SK-N-SH treated with all-trans-retinoic acid at 6 μM for 48 hours (cell line): ENCODE measurements at regions not wholly inside any gene's neighbourhood (a gene's known extent, or its start where the extent isn't known, plus 50 kb on each side); places are given as distances from the start of the nearest gene placed in this dataset.

Source experiments
- ATAC-seq: fragments of 200-7000 bp; cut with Tn5 transposase; 3 replicates; pipeline ENCODE4 v1.9.1; 2020; ENCODE audit warnings: mild to moderate bottlenecking, moderate library complexity
- ARNTL ChIP-seq: fragments of 450-650 bp; formaldehyde crosslinking; IDR thresholded peaks from 2 replicates; pipeline ENCODE4 v1.5.0; 2020; ENCODE audit warnings: low read depth, mild to moderate bottlenecking, moderate library complexity, borderline replicate concordance
- BACH2 ChIP-seq: fragments of 250-450 bp; sonication (Bioruptor Pico); IDR thresholded peaks from 2 replicates; pipeline ENCODE4 v1.9.0; 2021; ENCODE audit warnings: mild to moderate bottlenecking, borderline replicate concordance
- ESRRG ChIP-seq: fragments of 250-450 bp; sonication (Bioruptor Pico); IDR thresholded peaks from 2 replicates; pipeline ENCODE4 v1.6.1; 2021; ENCODE audit warnings: mild to moderate bottlenecking
- GLIS3 ChIP-seq: fragments of 250-450 bp; sonication (Bioruptor Pico); IDR thresholded peaks from 2 replicates; pipeline ENCODE4 v1.5.0; 2020; ENCODE audit warnings: mild to moderate bottlenecking, moderate library complexity
- PPARA ChIP-seq: fragments of 250-450 bp; sonication (Bioruptor Pico); IDR thresholded peaks from 2 replicates; pipeline ENCODE4 v1.5.0; 2020; ENCODE audit warnings: mild to moderate bottlenecking, borderline replicate concordance
- RARB ChIP-seq: fragments of 250-450 bp; sonication (Bioruptor Pico); IDR thresholded peaks from 2 replicates; pipeline ENCODE4 v1.8.0; 2021; ENCODE audit warnings: mild to moderate bottlenecking, moderate library complexity
- SNAI2 ChIP-seq: fragments of 250-450 bp; sonication (Bioruptor Pico); IDR thresholded peaks from 2 replicates; pipeline ENCODE4 v1.5.0; 2020; ENCODE audit warnings: mild to moderate bottlenecking, moderate library complexity
- TCF4 ChIP-seq: fragments of 250-450 bp; sonication (Bioruptor Pico); IDR thresholded peaks from 2 replicates; pipeline ENCODE4 v1.8.0; 2021; ENCODE audit warnings: mild to moderate bottlenecking, moderate library complexity, borderline replicate concordance
- ZC3H10 ChIP-seq: fragments of 250-450 bp; sonication (Bioruptor Pico); IDR thresholded peaks from 2 replicates; pipeline ENCODE4 v1.5.1; 2021; ENCODE audit warnings: mild to moderate bottlenecking, moderate library complexity
- ZFP3 ChIP-seq: fragments of 250-450 bp; sonication (Bioruptor Pico); IDR thresholded peaks from 2 replicates; pipeline ENCODE4 v1.5.0; 2020; ENCODE audit warnings: mild to moderate bottlenecking, moderate library complexity
- ZFP30 ChIP-seq: fragments of 450-650 bp; formaldehyde crosslinking; IDR thresholded peaks from 2 replicates; pipeline ENCODE4 v1.5.0; 2022; ENCODE audit warnings: mild to moderate bottlenecking, moderate library complexity
- ZNF565 ChIP-seq: fragments of 450-650 bp; formaldehyde crosslinking; conservative IDR thresholded peaks from 2 replicates; pipeline ENCODE4 v1.5.0; 2020; ENCODE audit warnings: low read depth, mild to moderate bottlenecking, moderate library complexity
- ZNF70 ChIP-seq: fragments of 450-650 bp; formaldehyde crosslinking; IDR thresholded peaks from 2 replicates; pipeline ENCODE4 v1.5.0; 2020; ENCODE audit warnings: mild to moderate bottlenecking, moderate library complexity
- TF ChIP-seq, protein P1 (sequence below): fragments of 250-450 bp; sonication (Bioruptor Pico); IDR thresholded peaks from 2 replicates; pipeline ENCODE4 v1.8.0; 2021; ENCODE audit warnings: low read depth, mild to moderate bottlenecking, moderate library complexity, borderline replicate concordance
- TF ChIP-seq, protein P2 (sequence below): fragments of 250-450 bp; sonication (Bioruptor Pico); IDR thresholded peaks from 2 replicates; pipeline ENCODE4 v1.5.1; 2020; ENCODE audit warnings: low read depth, mild to moderate bottlenecking, moderate library complexity
- TF ChIP-seq, protein P3 (sequence below): fragments of 250-450 bp; sonication (Bioruptor Pico); IDR thresholded peaks from 2 replicates; pipeline ENCODE4 v1.5.0; 2020; ENCODE audit warnings: mild to moderate bottlenecking, moderate library complexity
- TF ChIP-seq, protein P4 (sequence below): fragments of 250-450 bp; sonication (Bioruptor Pico); IDR thresholded peaks from 2 replicates; pipeline ENCODE4 v1.8.0; 2020; ENCODE audit warnings: mild to moderate bottlenecking, moderate library complexity, borderline replicate concordance
- TF ChIP-seq, protein P5 (sequence below): fragments of 250-450 bp; sonication (Bioruptor Pico); IDR thresholded peaks from 2 replicates; pipeline ENCODE4 v1.5.1; 2021; ENCODE audit warnings: mild to moderate bottlenecking, moderate library complexity

DNA sequence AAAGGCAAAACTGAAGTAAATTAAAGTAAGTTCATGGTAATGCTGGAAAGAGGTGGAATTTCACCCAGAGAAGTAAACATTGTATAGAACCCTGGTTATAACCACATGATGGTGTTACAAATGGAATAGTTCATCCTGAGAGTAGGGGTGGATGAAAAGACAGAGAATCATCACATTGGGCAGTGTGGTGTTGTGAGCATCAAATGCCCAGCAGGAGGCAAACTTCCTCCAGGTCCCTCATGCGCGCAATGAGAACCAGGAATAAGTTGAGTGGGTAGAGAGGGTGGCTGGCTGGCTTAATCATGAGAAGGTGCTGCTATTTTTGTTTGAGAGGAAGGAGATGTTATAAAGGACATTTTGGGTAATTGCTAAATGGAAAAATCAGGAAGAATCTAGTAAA lies 163.3 kb upstream of the HMHB1 start:
- TF ChIP-seq SNAI2 (CRISPR knock-in tag) = no peak
- ATAC-seq = no peak

DNA sequence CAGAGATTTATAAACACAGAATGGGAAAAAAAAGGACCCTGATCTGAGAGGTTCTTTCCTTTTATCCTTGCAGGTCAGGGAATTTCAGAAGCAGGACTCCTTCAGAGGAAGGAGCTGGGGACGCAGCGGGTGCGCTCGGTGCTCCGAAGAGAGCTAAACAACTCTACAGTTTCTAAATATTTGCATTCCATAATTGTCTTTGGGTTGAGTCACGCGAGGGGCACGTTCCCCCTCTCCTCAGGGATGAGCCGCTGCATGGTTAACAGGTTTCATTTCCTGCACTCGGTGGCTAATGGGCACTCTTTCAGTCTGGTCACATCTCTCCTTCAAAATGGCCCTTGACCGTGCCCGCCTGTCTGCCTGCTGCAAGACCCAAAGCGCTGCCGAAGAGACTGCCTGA lies 165.0 kb upstream of the HMHB1 start:
- no peak for ATAC-seq
- TF ChIP-seq ZFP30 (no peak), ESRRG (no peak), PPARA (no peak), GLIS3 (no peak), ZNF70 (CRISPR knock-in tag) (no peak), TCF4 (no peak), RARB (CRISPR knock-in tag) (no peak), SNAI2 (CRISPR knock-in tag) (no peak), ZNF565 (CRISPR knock-in tag) (no peak)
- TF ChIP-seq, protein P1, sequence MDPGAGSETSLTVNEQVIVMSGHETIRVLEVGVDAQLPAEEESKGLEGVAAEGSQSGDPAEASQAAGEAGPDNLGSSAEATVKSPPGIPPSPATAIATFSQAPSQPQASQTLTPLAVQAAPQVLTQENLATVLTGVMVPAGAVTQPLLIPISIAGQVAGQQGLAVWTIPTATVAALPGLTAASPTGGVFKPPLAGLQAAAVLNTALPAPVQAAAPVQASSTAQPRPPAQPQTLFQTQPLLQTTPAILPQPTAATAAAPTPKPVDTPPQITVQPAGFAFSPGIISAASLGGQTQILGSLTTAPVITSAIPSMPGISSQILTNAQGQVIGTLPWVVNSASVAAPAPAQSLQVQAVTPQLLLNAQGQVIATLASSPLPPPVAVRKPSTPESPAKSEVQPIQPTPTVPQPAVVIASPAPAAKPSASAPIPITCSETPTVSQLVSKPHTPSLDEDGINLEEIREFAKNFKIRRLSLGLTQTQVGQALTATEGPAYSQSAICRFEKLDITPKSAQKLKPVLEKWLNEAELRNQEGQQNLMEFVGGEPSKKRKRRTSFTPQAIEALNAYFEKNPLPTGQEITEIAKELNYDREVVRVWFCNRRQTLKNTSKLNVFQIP = no peak
- TF ChIP-seq, protein P2, sequence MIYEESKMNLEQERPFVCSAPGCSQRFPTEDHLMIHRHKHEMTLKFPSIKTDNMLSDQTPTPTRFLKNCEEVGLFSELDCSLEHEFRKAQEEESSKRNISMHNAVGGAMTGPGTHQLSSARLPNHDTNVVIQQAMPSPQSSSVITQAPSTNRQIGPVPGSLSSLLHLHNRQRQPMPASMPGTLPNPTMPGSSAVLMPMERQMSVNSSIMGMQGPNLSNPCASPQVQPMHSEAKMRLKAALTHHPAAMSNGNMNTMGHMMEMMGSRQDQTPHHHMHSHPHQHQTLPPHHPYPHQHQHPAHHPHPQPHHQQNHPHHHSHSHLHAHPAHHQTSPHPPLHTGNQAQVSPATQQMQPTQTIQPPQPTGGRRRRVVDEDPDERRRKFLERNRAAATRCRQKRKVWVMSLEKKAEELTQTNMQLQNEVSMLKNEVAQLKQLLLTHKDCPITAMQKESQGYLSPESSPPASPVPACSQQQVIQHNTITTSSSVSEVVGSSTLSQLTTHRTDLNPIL (CRISPR knock-in tag) = no peak
- TF ChIP-seq, protein P3, sequence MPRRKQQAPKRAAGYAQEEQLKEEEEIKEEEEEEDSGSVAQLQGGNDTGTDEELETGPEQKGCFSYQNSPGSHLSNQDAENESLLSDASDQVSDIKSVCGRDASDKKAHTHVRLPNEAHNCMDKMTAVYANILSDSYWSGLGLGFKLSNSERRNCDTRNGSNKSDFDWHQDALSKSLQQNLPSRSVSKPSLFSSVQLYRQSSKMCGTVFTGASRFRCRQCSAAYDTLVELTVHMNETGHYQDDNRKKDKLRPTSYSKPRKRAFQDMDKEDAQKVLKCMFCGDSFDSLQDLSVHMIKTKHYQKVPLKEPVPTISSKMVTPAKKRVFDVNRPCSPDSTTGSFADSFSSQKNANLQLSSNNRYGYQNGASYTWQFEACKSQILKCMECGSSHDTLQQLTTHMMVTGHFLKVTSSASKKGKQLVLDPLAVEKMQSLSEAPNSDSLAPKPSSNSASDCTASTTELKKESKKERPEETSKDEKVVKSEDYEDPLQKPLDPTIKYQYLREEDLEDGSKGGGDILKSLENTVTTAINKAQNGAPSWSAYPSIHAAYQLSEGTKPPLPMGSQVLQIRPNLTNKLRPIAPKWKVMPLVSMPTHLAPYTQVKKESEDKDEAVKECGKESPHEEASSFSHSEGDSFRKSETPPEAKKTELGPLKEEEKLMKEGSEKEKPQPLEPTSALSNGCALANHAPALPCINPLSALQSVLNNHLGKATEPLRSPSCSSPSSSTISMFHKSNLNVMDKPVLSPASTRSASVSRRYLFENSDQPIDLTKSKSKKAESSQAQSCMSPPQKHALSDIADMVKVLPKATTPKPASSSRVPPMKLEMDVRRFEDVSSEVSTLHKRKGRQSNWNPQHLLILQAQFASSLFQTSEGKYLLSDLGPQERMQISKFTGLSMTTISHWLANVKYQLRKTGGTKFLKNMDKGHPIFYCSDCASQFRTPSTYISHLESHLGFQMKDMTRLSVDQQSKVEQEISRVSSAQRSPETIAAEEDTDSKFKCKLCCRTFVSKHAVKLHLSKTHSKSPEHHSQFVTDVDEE (CRISPR knock-in tag) = no peak
- TF ChIP-seq, protein P4, sequence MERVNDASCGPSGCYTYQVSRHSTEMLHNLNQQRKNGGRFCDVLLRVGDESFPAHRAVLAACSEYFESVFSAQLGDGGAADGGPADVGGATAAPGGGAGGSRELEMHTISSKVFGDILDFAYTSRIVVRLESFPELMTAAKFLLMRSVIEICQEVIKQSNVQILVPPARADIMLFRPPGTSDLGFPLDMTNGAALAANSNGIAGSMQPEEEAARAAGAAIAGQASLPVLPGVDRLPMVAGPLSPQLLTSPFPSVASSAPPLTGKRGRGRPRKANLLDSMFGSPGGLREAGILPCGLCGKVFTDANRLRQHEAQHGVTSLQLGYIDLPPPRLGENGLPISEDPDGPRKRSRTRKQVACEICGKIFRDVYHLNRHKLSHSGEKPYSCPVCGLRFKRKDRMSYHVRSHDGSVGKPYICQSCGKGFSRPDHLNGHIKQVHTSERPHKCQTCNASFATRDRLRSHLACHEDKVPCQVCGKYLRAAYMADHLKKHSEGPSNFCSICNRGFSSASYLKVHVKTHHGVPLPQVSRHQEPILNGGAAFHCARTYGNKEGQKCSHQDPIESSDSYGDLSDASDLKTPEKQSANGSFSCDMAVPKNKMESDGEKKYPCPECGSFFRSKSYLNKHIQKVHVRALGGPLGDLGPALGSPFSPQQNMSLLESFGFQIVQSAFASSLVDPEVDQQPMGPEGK (CRISPR knock-in tag) = no peak
- TF ChIP-seq, all 23 proteins: peak for 0

DNA sequence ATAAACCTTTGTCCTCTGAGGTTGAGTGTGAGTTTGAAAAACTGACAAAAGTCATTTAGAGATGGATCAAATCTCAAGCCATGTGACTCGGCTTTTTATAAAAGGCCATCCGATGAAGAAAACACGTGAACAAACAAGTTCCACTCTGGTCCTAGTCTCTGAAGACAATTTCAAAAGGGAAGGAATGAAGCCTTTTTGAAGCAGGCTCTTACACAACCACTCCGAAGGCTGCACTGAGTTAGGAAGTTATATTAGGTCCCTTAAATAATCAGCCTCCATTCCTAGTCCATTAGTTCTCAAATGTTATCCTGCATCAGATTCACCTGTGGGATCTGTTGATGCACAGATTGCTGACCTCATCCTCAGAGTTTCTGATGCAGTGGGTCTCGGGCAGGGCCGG lies 166.6 kb upstream of the HMHB1 start:
- no peak for ATAC-seq
- TF ChIP-seq ARNTL (CRISPR knock-in tag) (no peak), ZNF565 (CRISPR knock-in tag) (no peak), ESRRG (no peak), ZFP3 (CRISPR knock-in tag) (no peak), BACH2 (CRISPR knock-in tag) (no peak), ZC3H10 (CRISPR knock-in tag) (no peak)
- TF ChIP-seq, protein P1 = no peak
- TF ChIP-seq, protein P5, sequence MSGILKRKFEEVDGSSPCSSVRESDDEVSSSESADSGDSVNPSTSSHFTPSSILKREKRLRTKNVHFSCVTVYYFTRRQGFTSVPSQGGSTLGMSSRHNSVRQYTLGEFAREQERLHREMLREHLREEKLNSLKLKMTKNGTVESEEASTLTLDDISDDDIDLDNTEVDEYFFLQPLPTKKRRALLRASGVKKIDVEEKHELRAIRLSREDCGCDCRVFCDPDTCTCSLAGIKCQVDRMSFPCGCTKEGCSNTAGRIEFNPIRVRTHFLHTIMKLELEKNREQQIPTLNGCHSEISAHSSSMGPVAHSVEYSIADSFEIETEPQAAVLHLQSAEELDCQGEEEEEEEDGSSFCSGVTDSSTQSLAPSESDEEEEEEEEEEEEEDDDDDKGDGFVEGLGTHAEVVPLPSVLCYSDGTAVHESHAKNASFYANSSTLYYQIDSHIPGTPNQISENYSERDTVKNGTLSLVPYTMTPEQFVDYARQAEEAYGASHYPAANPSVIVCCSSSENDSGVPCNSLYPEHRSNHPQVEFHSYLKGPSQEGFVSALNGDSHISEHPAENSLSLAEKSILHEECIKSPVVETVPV (CRISPR knock-in tag) = no peak

DNA sequence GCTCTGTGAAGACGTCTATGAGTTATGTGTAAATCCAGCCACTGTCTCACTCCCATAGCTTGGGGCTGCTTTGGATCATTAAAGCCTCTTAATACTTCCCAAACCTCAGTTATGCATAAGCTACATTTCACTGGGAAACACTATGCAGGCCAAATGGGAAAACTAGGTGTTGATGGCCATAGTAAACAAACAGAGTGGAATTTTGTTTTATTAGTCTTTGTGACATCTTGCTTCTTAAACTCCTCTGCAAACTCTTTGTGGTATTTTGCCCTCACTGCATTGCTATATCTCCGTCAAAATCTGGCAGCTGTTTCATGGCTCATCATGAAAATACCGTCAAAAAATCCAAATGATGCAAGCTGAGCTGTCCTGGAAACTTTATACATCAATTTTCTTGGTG lies 167.2 kb upstream of the HMHB1 start:
- no peak for ATAC-seq
- TF ChIP-seq ARNTL (CRISPR knock-in tag) (no peak), ESRRG (no peak), ZFP3 (CRISPR knock-in tag) (no peak)
- TF ChIP-seq, protein P5 (CRISPR knock-in tag) = no peak
- TF ChIP-seq, protein P2 (CRISPR knock-in tag) = no peak
